ENCODE measurements at regions not wholly inside any gene's neighbourhood (a gene's known extent, or its start where the extent isn't known, plus 50 kb on each side); places are given as distances from the start of the nearest gene placed in this dataset.

GRCh38 chr5:24314106-24314505, 330.7 kb downstream of the CDH10 start:
- no peak for TF ChIP-seq CTCF (IDR thresholded peaks at IDR 0.05)
- no peak for TF ChIP-seq POLR2AphosphoS5 (IDR thresholded peaks at IDR 0.05)

Data from esophagus muscularis mucosa (tissue), 3 donors.